ENCODE measurements at regions not wholly inside any gene's neighbourhood (a gene's known extent, or its start where the extent isn't known, plus 50 kb on each side); places are given as distances from the start of the nearest gene placed in this dataset.

GRCh38 chr13:112244061-112244460 is 132.1 kb upstream of the SPACA7 start:
- TF ChIP-seq CTCF (IDR thresholded peaks at IDR 0.05 in 4 of 5, conservative IDR thresholded peaks at IDR 0.05 in 1 of 5) (no peak), POLR2A (IDR thresholded peaks at IDR 0.05) (no peak)
